ENCODE measurements at regions not wholly inside any gene's neighbourhood (a gene's known extent, or its start where the extent isn't known, plus 50 kb on each side); places are given as distances from the start of the nearest gene placed in this dataset.

DNA sequence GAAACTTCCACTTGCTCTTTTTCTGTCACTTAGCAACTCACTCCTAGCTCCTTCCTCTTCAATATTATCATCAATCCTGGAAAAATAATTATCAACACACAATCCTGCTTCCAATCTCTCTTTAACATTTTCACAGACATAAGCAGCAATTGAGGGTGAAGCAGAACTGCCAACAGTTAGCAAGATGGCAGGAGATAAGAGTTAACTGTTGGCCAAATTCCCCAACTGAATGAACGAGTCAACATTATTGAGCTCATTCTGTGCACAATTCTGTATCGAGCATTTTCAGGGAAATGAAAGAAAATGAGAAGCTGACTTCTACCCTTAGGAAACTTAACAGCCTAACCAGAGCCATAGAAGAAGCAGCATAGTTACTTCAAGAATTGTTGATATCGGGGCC, 152.0 kb downstream of the KCNA5 start:
- H3K9me3 ChIP-seq (ENCODE audit: severe bottlenecking): no peaks in the 10 kb centered on the region
- H3K4me3 ChIP-seq (ENCODE audit: severe bottlenecking): no peak overlapping the region
- TF ChIP-seq, protein P1, sequence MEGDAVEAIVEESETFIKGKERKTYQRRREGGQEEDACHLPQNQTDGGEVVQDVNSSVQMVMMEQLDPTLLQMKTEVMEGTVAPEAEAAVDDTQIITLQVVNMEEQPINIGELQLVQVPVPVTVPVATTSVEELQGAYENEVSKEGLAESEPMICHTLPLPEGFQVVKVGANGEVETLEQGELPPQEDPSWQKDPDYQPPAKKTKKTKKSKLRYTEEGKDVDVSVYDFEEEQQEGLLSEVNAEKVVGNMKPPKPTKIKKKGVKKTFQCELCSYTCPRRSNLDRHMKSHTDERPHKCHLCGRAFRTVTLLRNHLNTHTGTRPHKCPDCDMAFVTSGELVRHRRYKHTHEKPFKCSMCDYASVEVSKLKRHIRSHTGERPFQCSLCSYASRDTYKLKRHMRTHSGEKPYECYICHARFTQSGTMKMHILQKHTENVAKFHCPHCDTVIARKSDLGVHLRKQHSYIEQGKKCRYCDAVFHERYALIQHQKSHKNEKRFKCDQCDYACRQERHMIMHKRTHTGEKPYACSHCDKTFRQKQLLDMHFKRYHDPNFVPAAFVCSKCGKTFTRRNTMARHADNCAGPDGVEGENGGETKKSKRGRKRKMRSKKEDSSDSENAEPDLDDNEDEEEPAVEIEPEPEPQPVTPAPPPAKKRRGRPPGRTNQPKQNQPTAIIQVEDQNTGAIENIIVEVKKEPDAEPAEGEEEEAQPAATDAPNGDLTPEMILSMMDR (IDR thresholded peaks at IDR 0.05; ENCODE audit: poor library complexity, severe bottlenecking): no peak
- H3K27me3 ChIP-seq (ENCODE audit: insufficient read depth, poor library complexity, severe bottlenecking): peaks cover 4% of the 10 kb centered on the region
- no peak for ATAC-seq (ENCODE audit: low read depth)
- no peak for DNase-seq (ENCODE audit: low spot score)
- no peaks in the 10 kb centered on the region for H3K36me3 ChIP-seq (ENCODE audit: low read depth)
- no peaks in the 10 kb centered on the region for H3K4me1 ChIP-seq (ENCODE audit: insufficient read depth, poor library complexity, severe bottlenecking)
- H3K27ac ChIP-seq (ENCODE audit: poor library complexity, severe bottlenecking): no peak overlapping the region

DNA sequence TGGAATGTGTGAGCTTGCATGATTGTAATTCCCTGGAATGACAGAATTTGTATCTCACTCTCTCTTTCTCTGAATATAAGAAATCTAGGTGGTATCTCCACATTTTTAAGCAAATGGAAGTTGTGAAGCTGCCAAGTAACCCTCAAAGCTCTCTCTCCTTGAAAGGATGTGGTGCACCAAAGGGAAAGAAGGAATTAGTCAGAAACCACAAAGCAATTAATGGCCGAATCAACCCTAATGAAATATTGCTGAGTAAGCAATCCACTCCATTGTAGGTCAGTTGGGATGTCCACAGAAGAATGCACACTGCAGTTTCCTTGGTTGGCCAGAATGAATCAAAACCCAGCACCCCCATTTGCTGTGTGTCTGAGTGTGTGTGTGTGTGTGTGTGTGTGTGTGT, 153.5 kb downstream of the KCNA5 start:
- Histone ChIP-seq H3K9me3 (ENCODE audit: severe bottlenecking) (no peaks in the 10 kb centered on the region), H3K27me3 (ENCODE audit: insufficient read depth, poor library complexity, severe bottlenecking) (peaks cover 4% of the 10 kb centered on the region), H3K4me1 (ENCODE audit: insufficient read depth, poor library complexity, severe bottlenecking) (no peaks in the 10 kb centered on the region), H3K4me3 (ENCODE audit: severe bottlenecking) (no peak overlapping the region), H3K36me3 (ENCODE audit: low read depth) (no peaks in the 10 kb centered on the region), H3K27ac (ENCODE audit: poor library complexity, severe bottlenecking) (no peak overlapping the region)
- DNase-seq (ENCODE audit: low spot score): no peak
- TF ChIP-seq, protein P1 (IDR thresholded peaks at IDR 0.05; ENCODE audit: poor library complexity, severe bottlenecking): no peak
- ATAC-seq (ENCODE audit: low read depth): no peak

DNA sequence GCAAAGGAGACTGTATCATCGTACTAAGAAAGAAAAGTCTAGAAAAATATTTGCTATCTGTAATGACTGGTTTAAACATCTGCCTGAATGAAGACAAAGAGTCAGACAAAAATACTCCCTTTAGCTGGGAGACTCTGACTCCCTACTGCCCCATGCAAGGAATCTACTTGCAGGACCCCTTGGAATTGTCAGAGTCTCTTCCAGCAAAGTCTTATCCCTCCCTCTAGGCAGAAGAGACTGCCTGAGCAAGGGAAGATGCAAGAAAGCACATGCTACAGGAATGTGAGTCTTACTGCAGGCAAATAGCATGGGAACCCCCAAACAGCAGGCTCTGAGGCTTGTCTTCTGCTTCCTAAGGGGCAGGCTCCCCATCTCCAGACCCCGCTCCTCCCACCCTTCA, 154.0 kb downstream of the KCNA5 start:
- Histone ChIP-seq H3K36me3 (ENCODE audit: low read depth) (no peaks in the 10 kb centered on the region), H3K27ac (ENCODE audit: poor library complexity, severe bottlenecking) (no peak overlapping the region), H3K4me3 (ENCODE audit: severe bottlenecking) (no peak overlapping the region), H3K27me3 (ENCODE audit: insufficient read depth, poor library complexity, severe bottlenecking) (peaks cover 4% of the 10 kb centered on the region), H3K9me3 (ENCODE audit: severe bottlenecking) (no peaks in the 10 kb centered on the region), H3K4me1 (ENCODE audit: insufficient read depth, poor library complexity, severe bottlenecking) (no peaks in the 10 kb centered on the region)
- TF ChIP-seq, protein P1 (IDR thresholded peaks at IDR 0.05; ENCODE audit: poor library complexity, severe bottlenecking): no peak
- no peak for DNase-seq (ENCODE audit: low spot score)
- no peak for ATAC-seq (ENCODE audit: low read depth)

GRCh38 chr12:5200278-5201087, 156.8 kb downstream of the KCNA5 start:
- TF ChIP-seq, protein P1 (IDR thresholded peaks at IDR 0.05; ENCODE audit: poor library complexity, severe bottlenecking): peak; percentile 50
- Histone ChIP-seq H3K36me3 (ENCODE audit: low read depth) (no peaks in the 10 kb centered on the region), H3K4me1 (ENCODE audit: insufficient read depth, poor library complexity, severe bottlenecking) (no peaks in the 10 kb centered on the region), H3K9me3 (ENCODE audit: severe bottlenecking) (no peaks in the 10 kb centered on the region), H3K27me3 (ENCODE audit: insufficient read depth, poor library complexity, severe bottlenecking) (peaks cover 4% of the 10 kb centered on the region), H3K4me3 (ENCODE audit: severe bottlenecking) (no peak overlapping the region), H3K27ac (ENCODE audit: poor library complexity, severe bottlenecking) (no peak overlapping the region)
- ATAC-seq (ENCODE audit: low read depth) (peak; percentile 49; the same call in 2 of the 3 replicates), DNase-seq (ENCODE audit: low spot score) (no peak)

- no peaks in the 10 kb centered on the region for H3K9me3 ChIP-seq (ENCODE audit: severe bottlenecking)
- DNase-seq (ENCODE audit: low spot score): no peak
- H3K27me3 ChIP-seq (ENCODE audit: insufficient read depth, poor library complexity, severe bottlenecking): peaks cover 4% of the 10 kb centered on the region
- H3K27ac ChIP-seq (ENCODE audit: poor library complexity, severe bottlenecking): no peak overlapping the region
- TF ChIP-seq, protein P1 (IDR thresholded peaks at IDR 0.05; ENCODE audit: poor library complexity, severe bottlenecking): no peak
- no peak overlapping the region for H3K4me3 ChIP-seq (ENCODE audit: severe bottlenecking)
- no peaks in the 10 kb centered on the region for H3K36me3 ChIP-seq (ENCODE audit: low read depth)
- H3K4me1 ChIP-seq (ENCODE audit: insufficient read depth, poor library complexity, severe bottlenecking): no peaks in the 10 kb centered on the region
- no peak for ATAC-seq (ENCODE audit: low read depth)
Measured at GRCh38 chr12:5201554-5202218, 158.0 kb downstream of the KCNA5 start.

Measured in RWPE2 (cell line).